ENCODE measurements at regions not wholly inside any gene's neighbourhood (a gene's known extent, or its start where the extent isn't known, plus 50 kb on each side); places are given as distances from the start of the nearest gene placed in this dataset.

DNA sequence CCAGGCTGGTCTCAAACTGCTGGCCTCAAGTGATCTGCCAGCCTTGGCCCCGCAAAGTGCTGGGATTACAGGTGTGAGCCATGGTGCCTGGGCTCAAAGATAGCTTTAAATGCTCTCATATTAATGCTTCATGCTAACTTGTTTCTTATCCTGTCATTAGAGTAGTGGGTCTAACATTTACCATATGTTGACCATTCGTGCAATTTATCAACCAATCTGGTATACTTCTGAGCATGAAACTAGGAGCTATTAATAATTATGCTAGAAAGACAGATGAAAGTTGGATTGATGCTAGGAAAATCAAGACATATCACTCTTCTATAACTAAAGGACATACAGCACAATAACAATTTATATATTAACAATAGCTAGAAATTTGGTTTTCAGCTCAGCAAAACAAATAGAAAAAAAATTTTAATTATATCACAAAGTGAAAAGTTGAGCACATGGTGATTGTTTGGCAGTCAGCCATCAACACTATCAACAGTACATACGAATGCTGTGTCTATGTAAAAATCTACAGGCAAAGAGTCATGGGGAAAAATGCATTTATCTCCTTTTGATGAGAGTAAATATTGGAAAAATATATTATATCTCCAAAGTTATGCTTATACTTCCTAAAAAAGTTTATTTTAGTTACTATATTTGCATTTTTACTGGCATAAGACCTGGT, 112.1 kb upstream of the ABCB5 start:
- WGBS (ENCODE audit: insufficient coverage): 95% methylated on average over 1 of the region's 3 CpGs
- Mint-ChIP-seq H3K9me3 (peaks cover 5 to 22% of the 10 kb centered on the region in 2 donors), H3K4me3 (no peak overlapping the region)

DNA sequence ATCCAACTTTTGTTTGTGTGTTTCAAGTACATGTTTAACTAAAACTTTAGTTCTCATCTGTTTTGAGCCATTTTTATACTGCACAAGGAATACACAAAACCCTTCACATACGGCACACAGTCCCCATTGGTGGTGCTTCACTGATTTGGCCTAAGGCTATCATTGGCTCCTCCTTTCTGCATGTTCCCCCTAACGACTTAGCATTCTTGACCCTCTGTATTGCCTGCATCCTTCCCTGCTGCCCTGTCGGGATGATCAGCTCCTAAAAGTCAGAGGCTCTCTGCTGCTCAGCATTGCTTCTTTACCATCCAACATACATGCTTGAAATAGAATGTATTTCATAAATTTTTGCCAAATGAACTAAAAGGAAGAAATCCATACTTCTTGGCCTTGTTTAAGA, 111.4 kb upstream of the ABCB5 start:
- H3K4me3 ChIP-seq (ENCODE audit: low read length): no peak overlapping the region
- H3K27me3 Mint-ChIP-seq (ENCODE audit: low read depth in 2 of 2): no peaks in the 10 kb centered on the region
- no peaks in the 10 kb centered on the region for H3K36me3 ChIP-seq (ENCODE audit: control insufficient read depth, insufficient read depth, low read length)
- H3K4me1 ChIP-seq (ENCODE audit: control insufficient read depth, insufficient read depth, low read length): no peaks in the 10 kb centered on the region
- no peaks in the 10 kb centered on the region for H3K27me3 ChIP-seq (ENCODE audit: control insufficient read depth, insufficient read depth, low read length)
- H3K4me1 Mint-ChIP-seq: no peaks in the 10 kb centered on the region
- intact Hi-C loops (cut with micrococcal nuclease): no loop called here
- no peak overlapping the region for H3K27ac ChIP-seq (ENCODE audit: low read length)
- peaks cover 1 to 17% of the 10 kb centered on the region in 2 donors for H3K9me3 Mint-ChIP-seq
- DNase-seq (no peak), ATAC-seq (no peak)
- H3K27ac Mint-ChIP-seq: no peak overlapping the region
- H3K9me3 ChIP-seq (ENCODE audit: control insufficient read depth, insufficient read depth, low read length): no peaks in the 10 kb centered on the region
- 88% methylated on average over 3 of the region's 3 CpGs for WGBS (ENCODE audit: insufficient coverage)
- H3K4me3 Mint-ChIP-seq: no peak overlapping the region
- no peaks in the 10 kb centered on the region for H3K36me3 Mint-ChIP-seq
- TF ChIP-seq, protein P1, sequence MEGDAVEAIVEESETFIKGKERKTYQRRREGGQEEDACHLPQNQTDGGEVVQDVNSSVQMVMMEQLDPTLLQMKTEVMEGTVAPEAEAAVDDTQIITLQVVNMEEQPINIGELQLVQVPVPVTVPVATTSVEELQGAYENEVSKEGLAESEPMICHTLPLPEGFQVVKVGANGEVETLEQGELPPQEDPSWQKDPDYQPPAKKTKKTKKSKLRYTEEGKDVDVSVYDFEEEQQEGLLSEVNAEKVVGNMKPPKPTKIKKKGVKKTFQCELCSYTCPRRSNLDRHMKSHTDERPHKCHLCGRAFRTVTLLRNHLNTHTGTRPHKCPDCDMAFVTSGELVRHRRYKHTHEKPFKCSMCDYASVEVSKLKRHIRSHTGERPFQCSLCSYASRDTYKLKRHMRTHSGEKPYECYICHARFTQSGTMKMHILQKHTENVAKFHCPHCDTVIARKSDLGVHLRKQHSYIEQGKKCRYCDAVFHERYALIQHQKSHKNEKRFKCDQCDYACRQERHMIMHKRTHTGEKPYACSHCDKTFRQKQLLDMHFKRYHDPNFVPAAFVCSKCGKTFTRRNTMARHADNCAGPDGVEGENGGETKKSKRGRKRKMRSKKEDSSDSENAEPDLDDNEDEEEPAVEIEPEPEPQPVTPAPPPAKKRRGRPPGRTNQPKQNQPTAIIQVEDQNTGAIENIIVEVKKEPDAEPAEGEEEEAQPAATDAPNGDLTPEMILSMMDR (IDR thresholded peaks at IDR 0.05): no peak

More for the DNA sequence above, 112.1 kb upstream of the ABCB5 start:
- no peak for DNase-seq
- Mint-ChIP-seq H3K27ac (no peak overlapping the region), H3K36me3 (no peaks in the 10 kb centered on the region), H3K4me1 (no peaks in the 10 kb centered on the region), H3K27me3 (ENCODE audit: low read depth in 2 of 2) (no peaks in the 10 kb centered on the region)
- no peaks in the 10 kb centered on the region for H3K27me3 ChIP-seq (ENCODE audit: control insufficient read depth, insufficient read depth, low read length)
- H3K4me3 ChIP-seq (ENCODE audit: low read length): no peak overlapping the region
- H3K36me3 ChIP-seq (ENCODE audit: control insufficient read depth, insufficient read depth, low read length): no peaks in the 10 kb centered on the region
- no peak for ATAC-seq
- no peaks in the 10 kb centered on the region for H3K9me3 ChIP-seq (ENCODE audit: control insufficient read depth, insufficient read depth, low read length)
- no peak overlapping the region for H3K27ac ChIP-seq (ENCODE audit: low read length)
- no peaks in the 10 kb centered on the region for H3K4me1 ChIP-seq (ENCODE audit: control insufficient read depth, insufficient read depth, low read length)
- intact Hi-C loops (cut with micrococcal nuclease): no loop called here
- TF ChIP-seq, protein P1 (IDR thresholded peaks at IDR 0.05): no peak

DNA sequence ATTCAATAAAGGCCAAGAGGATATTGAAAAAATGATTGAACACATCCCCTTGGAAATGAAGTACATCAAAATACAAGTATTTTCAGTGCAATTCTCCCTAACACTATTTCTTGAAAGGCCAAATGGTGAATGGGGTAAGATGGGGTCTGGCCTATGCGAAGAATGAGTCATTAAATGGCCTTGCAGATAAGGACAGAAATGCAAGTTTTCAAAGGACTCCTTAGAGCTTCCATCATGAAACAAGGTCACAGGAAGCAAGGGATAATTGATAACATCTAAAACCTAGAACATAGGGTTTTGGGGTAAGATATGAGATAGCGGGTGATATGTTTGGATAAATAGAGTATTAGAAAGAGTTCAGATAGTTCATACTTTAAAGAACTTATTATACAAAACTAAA, 109.3 kb upstream of the ABCB5 start:
- H3K9me3 Mint-ChIP-seq: peaks cover 0 to 21% of the 10 kb centered on the region in 2 donors
- TF ChIP-seq, protein P1 (IDR thresholded peaks at IDR 0.05): no peak
- no peaks in the 10 kb centered on the region for H3K9me3 ChIP-seq (ENCODE audit: control insufficient read depth, insufficient read depth, low read length)
- no peaks in the 10 kb centered on the region for H3K36me3 Mint-ChIP-seq
- H3K4me3 ChIP-seq (ENCODE audit: low read length): no peak overlapping the region
- no peaks in the 10 kb centered on the region for H3K27me3 Mint-ChIP-seq (ENCODE audit: low read depth in 2 of 2)
- no peak overlapping the region for H3K27ac ChIP-seq (ENCODE audit: low read length)
- no peaks in the 10 kb centered on the region for H3K27me3 ChIP-seq (ENCODE audit: control insufficient read depth, insufficient read depth, low read length)
- H3K4me3 Mint-ChIP-seq: no peak overlapping the region
- 57% methylated on average over 1 of the region's 2 CpGs for WGBS (ENCODE audit: insufficient coverage)
- ATAC-seq (peak in 1 of 3 donors; percentile 43), DNase-seq (no peak)
- no peaks in the 10 kb centered on the region for H3K36me3 ChIP-seq (ENCODE audit: control insufficient read depth, insufficient read depth, low read length)
- H3K27ac Mint-ChIP-seq: no peak overlapping the region
- intact Hi-C loops (cut with micrococcal nuclease): no loop called here
- H3K4me1 Mint-ChIP-seq: no peaks in the 10 kb centered on the region
- H3K4me1 ChIP-seq (ENCODE audit: control insufficient read depth, insufficient read depth, low read length): no peaks in the 10 kb centered on the region

DNA sequence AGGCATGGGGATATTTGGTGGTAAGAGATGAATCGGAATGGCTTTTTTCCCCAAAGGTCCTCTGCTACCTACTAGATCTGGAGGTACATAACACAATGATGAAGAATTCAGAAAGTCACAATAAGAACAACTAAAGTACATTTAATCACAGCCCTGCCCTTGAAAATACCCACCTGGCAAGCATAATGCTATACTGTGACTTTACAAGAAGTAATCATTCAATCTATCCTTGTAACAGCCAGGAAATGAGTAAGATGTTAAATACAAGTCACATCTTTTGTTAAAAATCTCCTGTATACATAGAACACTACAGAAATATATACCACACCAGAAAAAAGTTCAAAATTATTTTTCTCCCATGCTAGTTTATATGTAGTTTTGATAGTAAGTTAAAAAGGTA, 108.3 kb upstream of the ABCB5 start:
- peaks cover 0 to 15% of the 10 kb centered on the region in 2 donors for H3K9me3 Mint-ChIP-seq
- H3K36me3 Mint-ChIP-seq: no peaks in the 10 kb centered on the region
- H3K9me3 ChIP-seq (ENCODE audit: control insufficient read depth, insufficient read depth, low read length): no peaks in the 10 kb centered on the region
- no peak for ATAC-seq
- H3K4me1 ChIP-seq (ENCODE audit: control insufficient read depth, insufficient read depth, low read length): no peaks in the 10 kb centered on the region
- H3K4me3 ChIP-seq (ENCODE audit: low read length): no peak overlapping the region
- no peak overlapping the region for H3K4me3 Mint-ChIP-seq
- H3K36me3 ChIP-seq (ENCODE audit: control insufficient read depth, insufficient read depth, low read length): no peaks in the 10 kb centered on the region
- no peak for DNase-seq
- 100% methylated on average over 1 of the region's 1 CpG for WGBS (ENCODE audit: insufficient coverage)
- no peaks in the 10 kb centered on the region for H3K27me3 Mint-ChIP-seq (ENCODE audit: low read depth in 2 of 2)
- TF ChIP-seq, protein P1 (IDR thresholded peaks at IDR 0.05): no peak
- intact Hi-C loops (cut with micrococcal nuclease): no loop called here
- H3K27ac Mint-ChIP-seq: no peak overlapping the region
- H3K27me3 ChIP-seq (ENCODE audit: control insufficient read depth, insufficient read depth, low read length): no peaks in the 10 kb centered on the region
- H3K27ac ChIP-seq (ENCODE audit: low read length): no peak overlapping the region
- no peaks in the 10 kb centered on the region for H3K4me1 Mint-ChIP-seq

All from natural killer cell (primary cell).